ENCODE measurements at regions not wholly inside any gene's neighbourhood (a gene's known extent, or its start where the extent isn't known, plus 50 kb on each side); places are given as distances from the start of the nearest gene placed in this dataset.

DNA sequence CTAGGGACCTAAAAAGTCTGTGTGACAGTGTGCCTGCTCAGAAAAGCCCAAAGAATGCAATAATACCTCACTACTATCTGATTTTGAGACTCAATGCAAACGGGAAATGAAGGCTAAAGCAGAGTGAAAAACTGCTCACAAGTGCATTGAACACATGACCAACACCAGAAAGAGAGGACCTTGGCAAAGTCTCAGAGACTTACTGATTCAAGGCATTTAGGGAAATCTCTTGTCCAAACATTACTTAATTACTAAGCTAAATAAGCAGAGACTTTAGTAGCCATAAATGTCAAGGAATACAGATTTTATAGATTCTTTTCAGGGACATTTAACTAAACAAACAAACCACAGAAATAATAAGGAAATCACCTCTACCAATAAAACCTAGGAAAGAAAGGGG is 916.0 kb downstream of the FSTL5 start:
- no peaks in the 10 kb centered on the region for H3K36me3 ChIP-seq (replicated peaks; ENCODE audit: insufficient read depth, low read depth)
- no peak overlapping the region for H3K4me2 ChIP-seq
- H3K4me1 ChIP-seq (ENCODE audit: insufficient read depth), result no peaks in the 10 kb centered on the region
- H3K4me3 ChIP-seq, result no peak overlapping the region
- WGBS (ENCODE audit: low lambda C conversion rate, missing lambda C conversion rate), result 16% methylated on average over 1 of the region's 1 CpG
- no peaks in the 10 kb centered on the region for H4K20me1 ChIP-seq (ENCODE audit: insufficient read depth, poor library complexity, severe bottlenecking)
- no peaks in the 10 kb centered on the region for H3K79me2 ChIP-seq
- H3K9me3 ChIP-seq (ENCODE audit: low read depth), result no peaks in the 10 kb centered on the region
- DNase-seq (ENCODE audit: low spot score), result no peak
- H2AFZ ChIP-seq, result no peak overlapping the region
- H3K9me2 ChIP-seq (replicated peaks; ENCODE audit: insufficient read depth), result no peaks in the 10 kb centered on the region
- TF ChIP-seq EZH2phosphoT487 (IDR thresholded peaks at IDR 0.05; ENCODE audit: low read depth, severe bottlenecking, unreplicated experiment) (no peak), EZH2 (IDR thresholded peaks at IDR 0.05; ENCODE audit: borderline replicate concordance) (no peak)
- TF ChIP-seq, protein P1, sequence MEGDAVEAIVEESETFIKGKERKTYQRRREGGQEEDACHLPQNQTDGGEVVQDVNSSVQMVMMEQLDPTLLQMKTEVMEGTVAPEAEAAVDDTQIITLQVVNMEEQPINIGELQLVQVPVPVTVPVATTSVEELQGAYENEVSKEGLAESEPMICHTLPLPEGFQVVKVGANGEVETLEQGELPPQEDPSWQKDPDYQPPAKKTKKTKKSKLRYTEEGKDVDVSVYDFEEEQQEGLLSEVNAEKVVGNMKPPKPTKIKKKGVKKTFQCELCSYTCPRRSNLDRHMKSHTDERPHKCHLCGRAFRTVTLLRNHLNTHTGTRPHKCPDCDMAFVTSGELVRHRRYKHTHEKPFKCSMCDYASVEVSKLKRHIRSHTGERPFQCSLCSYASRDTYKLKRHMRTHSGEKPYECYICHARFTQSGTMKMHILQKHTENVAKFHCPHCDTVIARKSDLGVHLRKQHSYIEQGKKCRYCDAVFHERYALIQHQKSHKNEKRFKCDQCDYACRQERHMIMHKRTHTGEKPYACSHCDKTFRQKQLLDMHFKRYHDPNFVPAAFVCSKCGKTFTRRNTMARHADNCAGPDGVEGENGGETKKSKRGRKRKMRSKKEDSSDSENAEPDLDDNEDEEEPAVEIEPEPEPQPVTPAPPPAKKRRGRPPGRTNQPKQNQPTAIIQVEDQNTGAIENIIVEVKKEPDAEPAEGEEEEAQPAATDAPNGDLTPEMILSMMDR (IDR thresholded peaks at IDR 0.05; ENCODE audit: poor library complexity), result no peak
- H3K27me3 ChIP-seq, result no peaks in the 10 kb centered on the region
- H3K27ac ChIP-seq, result no peak overlapping the region

DNA sequence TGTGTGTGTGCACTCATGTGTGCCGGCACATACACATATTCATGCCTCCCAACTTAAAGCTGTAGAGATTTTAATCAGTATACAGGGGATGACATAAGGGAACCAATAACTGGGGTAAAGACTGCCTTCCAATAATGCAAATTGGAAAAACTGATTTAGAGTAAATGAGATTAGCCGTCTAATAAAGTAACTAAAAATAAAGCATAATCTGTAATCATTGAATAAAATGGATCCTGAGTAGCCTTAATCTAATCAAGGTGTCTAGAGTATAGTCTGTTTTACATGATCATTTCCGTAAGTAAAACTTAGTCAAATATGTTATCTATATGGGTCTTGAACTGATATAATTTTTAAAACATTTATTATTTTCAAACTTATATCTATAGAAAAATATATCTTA is 925.8 kb downstream of the FSTL5 start:
- Histone ChIP-seq H3K4me3 (no peak overlapping the region), H2AFZ (no peak overlapping the region), H3K27me3 (no peaks in the 10 kb centered on the region), H3K4me1 (ENCODE audit: insufficient read depth) (no peaks in the 10 kb centered on the region), H3K27ac (no peak overlapping the region), H3K9me2 (replicated peaks; ENCODE audit: insufficient read depth) (no peaks in the 10 kb centered on the region), H3K9me3 (ENCODE audit: low read depth) (no peaks in the 10 kb centered on the region), H3K79me2 (no peaks in the 10 kb centered on the region), H3K4me2 (no peak overlapping the region), H4K20me1 (ENCODE audit: insufficient read depth, poor library complexity, severe bottlenecking) (no peaks in the 10 kb centered on the region), H3K36me3 (replicated peaks; ENCODE audit: insufficient read depth, low read depth) (no peaks in the 10 kb centered on the region)
- no peak for DNase-seq (ENCODE audit: low spot score)
- TF ChIP-seq EZH2phosphoT487 (IDR thresholded peaks at IDR 0.05; ENCODE audit: low read depth, severe bottlenecking, unreplicated experiment) (no peak), EZH2 (IDR thresholded peaks at IDR 0.05; ENCODE audit: borderline replicate concordance) (no peak)
- TF ChIP-seq, protein P1 (IDR thresholded peaks at IDR 0.05; ENCODE audit: poor library complexity), result no peak
- WGBS (ENCODE audit: low lambda C conversion rate, missing lambda C conversion rate), result 68% methylated on average over 3 of the region's 3 CpGs

DNA sequence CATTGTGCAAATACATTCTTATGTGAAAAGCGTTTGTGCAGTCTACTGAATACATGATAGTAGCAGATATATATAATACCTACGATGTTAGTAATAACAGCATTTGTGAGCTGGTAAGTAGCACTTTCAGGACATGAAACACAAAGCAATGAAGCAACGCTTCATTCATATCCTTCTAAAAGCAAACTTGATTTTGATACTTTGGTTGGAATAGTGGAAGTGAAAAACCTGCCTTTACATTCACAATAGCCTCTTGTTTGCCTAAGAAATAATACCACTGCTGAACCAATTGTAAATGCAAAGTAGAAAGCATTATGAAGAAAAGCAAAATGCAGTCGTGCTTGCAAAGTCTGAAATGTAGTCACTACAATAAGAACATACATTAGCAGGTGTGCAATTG is 926.3 kb downstream of the FSTL5 start:
- Histone ChIP-seq H3K79me2 (no peaks in the 10 kb centered on the region), H2AFZ (no peak overlapping the region), H3K4me3 (no peak overlapping the region), H3K27ac (no peak overlapping the region), H3K9me3 (ENCODE audit: low read depth) (no peaks in the 10 kb centered on the region), H3K4me1 (ENCODE audit: insufficient read depth) (no peaks in the 10 kb centered on the region), H3K9me2 (replicated peaks; ENCODE audit: insufficient read depth) (no peaks in the 10 kb centered on the region), H3K36me3 (replicated peaks; ENCODE audit: insufficient read depth, low read depth) (no peaks in the 10 kb centered on the region), H3K27me3 (no peaks in the 10 kb centered on the region), H4K20me1 (ENCODE audit: insufficient read depth, poor library complexity, severe bottlenecking) (no peaks in the 10 kb centered on the region), H3K4me2 (no peak overlapping the region)
- 75% methylated on average over 4 of the region's 4 CpGs for WGBS (ENCODE audit: low lambda C conversion rate, missing lambda C conversion rate)
- no peak for DNase-seq (ENCODE audit: low spot score)
- TF ChIP-seq EZH2phosphoT487 (IDR thresholded peaks at IDR 0.05; ENCODE audit: low read depth, severe bottlenecking, unreplicated experiment) (no peak), EZH2 (IDR thresholded peaks at IDR 0.05; ENCODE audit: borderline replicate concordance) (no peak)
- TF ChIP-seq, protein P1 (IDR thresholded peaks at IDR 0.05; ENCODE audit: poor library complexity), result no peak

DNA sequence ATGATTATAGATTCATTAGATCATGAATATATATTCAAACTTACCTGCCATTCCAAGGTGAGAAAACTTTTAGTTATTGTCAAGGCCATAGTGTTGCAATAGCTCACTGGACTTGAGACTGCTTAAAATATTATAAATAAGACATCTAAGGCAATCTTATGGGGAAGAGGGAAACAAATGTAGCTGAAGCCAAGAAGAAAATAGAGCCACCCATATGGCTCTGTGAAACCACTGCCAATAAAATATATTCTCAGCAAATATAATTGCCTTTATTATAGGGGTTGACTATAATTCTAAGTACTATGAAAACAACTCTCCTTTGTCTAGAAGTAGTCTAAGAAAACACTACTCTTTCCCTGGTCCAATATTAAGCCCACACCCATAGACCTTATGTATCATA is 938.5 kb downstream of the FSTL5 start:
- no peak for TF ChIP-seq EZH2phosphoT487 (IDR thresholded peaks at IDR 0.05; ENCODE audit: low read depth, severe bottlenecking, unreplicated experiment)
- no peak for TF ChIP-seq EZH2 (IDR thresholded peaks at IDR 0.05; ENCODE audit: borderline replicate concordance)
- TF ChIP-seq, protein P1 (IDR thresholded peaks at IDR 0.05; ENCODE audit: poor library complexity), result no peak
- H3K4me3 ChIP-seq, result no peak overlapping the region
- no peak for DNase-seq (ENCODE audit: low spot score)

More for the DNA sequence above, 938.5 kb downstream of the FSTL5 start:
- Histone ChIP-seq H3K27me3 (no peaks in the 10 kb centered on the region), H3K36me3 (replicated peaks; ENCODE audit: insufficient read depth, low read depth) (no peaks in the 10 kb centered on the region), H3K27ac (no peak overlapping the region), H3K79me2 (no peaks in the 10 kb centered on the region), H3K4me2 (no peak overlapping the region), H3K9me3 (ENCODE audit: low read depth) (no peaks in the 10 kb centered on the region), H4K20me1 (ENCODE audit: insufficient read depth, poor library complexity, severe bottlenecking) (no peaks in the 10 kb centered on the region), H2AFZ (no peak overlapping the region), H3K4me1 (ENCODE audit: insufficient read depth) (no peaks in the 10 kb centered on the region), H3K9me2 (replicated peaks; ENCODE audit: insufficient read depth) (no peaks in the 10 kb centered on the region)
